ENCODE measurements at regions not wholly inside any gene's neighbourhood (a gene's known extent, or its start where the extent isn't known, plus 50 kb on each side); places are given as distances from the start of the nearest gene placed in this dataset.

- Histone ChIP-seq H3K27me3 (replicated peaks; ENCODE audit: insufficient read depth) (no peaks in the 10 kb centered on the region), H3K27ac (no peak overlapping the region), H3K36me3 (no peaks in the 10 kb centered on the region), H3K9me3 (no peaks in the 10 kb centered on the region), H3K4me3 (no peak overlapping the region), H3K4me1 (ENCODE audit: control insufficient read depth in 1 of 2, low read depth in 2 of 2) (peaks cover 0 to 10% of the 10 kb centered on the region in 2 donors)
- ATAC-seq (ENCODE audit: insufficient number of reproducible peaks, low FRiP score, low read depth) (no peak), DNase-seq (ENCODE audit: low spot score) (no peak)
- TF ChIP-seq, protein P1, sequence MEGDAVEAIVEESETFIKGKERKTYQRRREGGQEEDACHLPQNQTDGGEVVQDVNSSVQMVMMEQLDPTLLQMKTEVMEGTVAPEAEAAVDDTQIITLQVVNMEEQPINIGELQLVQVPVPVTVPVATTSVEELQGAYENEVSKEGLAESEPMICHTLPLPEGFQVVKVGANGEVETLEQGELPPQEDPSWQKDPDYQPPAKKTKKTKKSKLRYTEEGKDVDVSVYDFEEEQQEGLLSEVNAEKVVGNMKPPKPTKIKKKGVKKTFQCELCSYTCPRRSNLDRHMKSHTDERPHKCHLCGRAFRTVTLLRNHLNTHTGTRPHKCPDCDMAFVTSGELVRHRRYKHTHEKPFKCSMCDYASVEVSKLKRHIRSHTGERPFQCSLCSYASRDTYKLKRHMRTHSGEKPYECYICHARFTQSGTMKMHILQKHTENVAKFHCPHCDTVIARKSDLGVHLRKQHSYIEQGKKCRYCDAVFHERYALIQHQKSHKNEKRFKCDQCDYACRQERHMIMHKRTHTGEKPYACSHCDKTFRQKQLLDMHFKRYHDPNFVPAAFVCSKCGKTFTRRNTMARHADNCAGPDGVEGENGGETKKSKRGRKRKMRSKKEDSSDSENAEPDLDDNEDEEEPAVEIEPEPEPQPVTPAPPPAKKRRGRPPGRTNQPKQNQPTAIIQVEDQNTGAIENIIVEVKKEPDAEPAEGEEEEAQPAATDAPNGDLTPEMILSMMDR (IDR thresholded peaks at IDR 0.05), result no peak
Observed at GRCh38 chr12:71262466-71262865, 104.7 kb upstream of the TSPAN8 start.

DNA sequence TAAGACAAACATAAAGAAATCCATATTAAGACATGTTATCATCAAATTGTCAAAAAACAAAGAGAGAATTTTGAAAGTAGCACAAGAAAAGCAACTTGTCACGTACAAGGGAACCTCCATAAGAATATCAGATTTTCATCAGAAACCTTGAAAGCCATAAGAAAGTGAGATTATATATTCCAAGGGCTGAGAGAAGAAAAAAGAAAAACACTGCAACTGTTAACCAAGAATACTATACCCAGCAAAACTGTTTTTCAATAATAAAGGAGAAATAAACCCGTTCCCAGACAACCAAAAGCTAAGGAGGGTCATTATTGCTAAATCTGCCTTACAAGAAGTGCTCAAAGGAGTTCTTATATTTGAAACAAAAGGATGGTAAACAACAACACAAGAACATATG is 94.7 kb upstream of the TSPAN8 start:
- no peaks in the 10 kb centered on the region for H3K36me3 ChIP-seq
- TF ChIP-seq, protein P1 (IDR thresholded peaks at IDR 0.05), result no peak
- H3K4me3 ChIP-seq, result no peak overlapping the region
- no peak overlapping the region for H3K27ac ChIP-seq
- no peaks in the 10 kb centered on the region for H3K4me1 ChIP-seq (ENCODE audit: control insufficient read depth in 1 of 2, low read depth in 2 of 2)
- peaks cover 22% of the 10 kb centered on the region for H3K9me3 ChIP-seq
- no peak for ATAC-seq (ENCODE audit: insufficient number of reproducible peaks, low FRiP score, low read depth)
- no peak for DNase-seq (ENCODE audit: low spot score)
- no peaks in the 10 kb centered on the region for H3K27me3 ChIP-seq (replicated peaks; ENCODE audit: insufficient read depth)

- no peaks in the 10 kb centered on the region for H3K27me3 ChIP-seq (replicated peaks; ENCODE audit: insufficient read depth)
- ATAC-seq (ENCODE audit: insufficient number of reproducible peaks, low FRiP score, low read depth) (no peak), DNase-seq (ENCODE audit: low spot score) (no peak)
- no peaks in the 10 kb centered on the region for H3K4me1 ChIP-seq (ENCODE audit: control insufficient read depth in 1 of 2, low read depth in 2 of 2)
- H3K27ac ChIP-seq, result no peak overlapping the region
- no peak overlapping the region for H3K4me3 ChIP-seq
- H3K36me3 ChIP-seq, result no peaks in the 10 kb centered on the region
- TF ChIP-seq, protein P1 (IDR thresholded peaks at IDR 0.05), result no peak
- peaks cover 22% of the 10 kb centered on the region for H3K9me3 ChIP-seq
Observed at GRCh38 chr12:71250166-71250565, 92.4 kb upstream of the TSPAN8 start.

- Histone ChIP-seq H3K36me3 (no peaks in the 10 kb centered on the region), H3K27ac (peak overlapping the region in 1 of 2 donors; percentile 74), H3K9me3 (no peaks in the 10 kb centered on the region), H3K27me3 (replicated peaks; ENCODE audit: insufficient read depth) (no peaks in the 10 kb centered on the region), H3K4me1 (ENCODE audit: control insufficient read depth in 1 of 2, low read depth in 2 of 2) (peaks cover 18 to 38% of the 10 kb centered on the region in 2 donors), H3K4me3 (no peak overlapping the region)
- ATAC-seq (ENCODE audit: insufficient number of reproducible peaks, low FRiP score, low read depth) (no peak), DNase-seq (ENCODE audit: low spot score) (no peak)
- TF ChIP-seq, protein P1 (IDR thresholded peaks at IDR 0.05), result no peak
Observed at GRCh38 chr12:71243370-71243769, 85.6 kb upstream of the TSPAN8 start.

- Histone ChIP-seq H3K9me3 (no peaks in the 10 kb centered on the region), H3K4me3 (no peak overlapping the region), H3K27ac (peak overlapping the region in 1 of 2 donors; percentile 74), H3K4me1 (ENCODE audit: control insufficient read depth in 1 of 2, low read depth in 2 of 2) (peaks cover 18 to 38% of the 10 kb centered on the region in 2 donors), H3K27me3 (replicated peaks; ENCODE audit: insufficient read depth) (no peaks in the 10 kb centered on the region), H3K36me3 (no peaks in the 10 kb centered on the region)
- TF ChIP-seq, protein P1 (IDR thresholded peaks at IDR 0.05), result no peak
- ATAC-seq (ENCODE audit: insufficient number of reproducible peaks, low FRiP score, low read depth) (no peak), DNase-seq (ENCODE audit: low spot score) (no peak)
Observed at GRCh38 chr12:71242511-71242910, 84.7 kb upstream of the TSPAN8 start.
